ENCODE measurements at regions not wholly inside any gene's neighbourhood (a gene's known extent, or its start where the extent isn't known, plus 50 kb on each side); places are given as distances from the start of the nearest gene placed in this dataset.

- intact Hi-C loops (cut with DNase I): no loop called here
- no peak for DNase-seq (ENCODE audit: low spot score)
These were observed 545.5 kb downstream of the ZPLD1 start for GRCh38 chr3:102980355-102980696.

GRCh38 chr3:103002425-103003176 lies 567.8 kb downstream of the ZPLD1 start:
- no peak for DNase-seq (ENCODE audit: low spot score)
- intact Hi-C loops (cut with DNase I): no loop called here

- DNase-seq (ENCODE audit: low spot score): no peak
- intact Hi-C loops (cut with DNase I): no loop called here
These were observed 571.8 kb downstream of the ZPLD1 start for GRCh38 chr3:103006526-103007183.

GRCh38 chr3:103009609-103010008 lies 574.8 kb downstream of the ZPLD1 start:
- DNase-seq (ENCODE audit: low spot score): no peak
- intact Hi-C loops (cut with DNase I): no loop called here

GRCh38 chr3:103025880-103026279 lies 591.1 kb downstream of the ZPLD1 start:
- intact Hi-C loops (cut with DNase I): no loop called here
- DNase-seq (ENCODE audit: low spot score): no peak

- intact Hi-C loops (cut with DNase I): no loop called here
- no peak for DNase-seq (ENCODE audit: low spot score)
These were observed 599.0 kb downstream of the ZPLD1 start for GRCh38 chr3:103033841-103034240.

GRCh38 chr3:103047640-103048039 lies 612.8 kb downstream of the ZPLD1 start:
- intact Hi-C loops (cut with DNase I): no loop called here
- DNase-seq (ENCODE audit: low spot score): no peak

- intact Hi-C loops (cut with DNase I): no loop called here
- no peak for DNase-seq (ENCODE audit: low spot score)
These were observed 613.4 kb downstream of the ZPLD1 start for GRCh38 chr3:103048068-103048722.

- intact Hi-C loops (cut with DNase I): no loop called here
These were observed 617.5 kb downstream of the ZPLD1 start for GRCh38 chr3:103052236-103052830.

GRCh38 chr3:103055021-103055520 lies 620.3 kb downstream of the ZPLD1 start:
- intact Hi-C loops (cut with DNase I): no loop called here
- DNase-seq (ENCODE audit: low spot score): no peak

More at GRCh38 chr3:103052236-103052830, 617.5 kb downstream of the ZPLD1 start:
- DNase-seq (ENCODE audit: low spot score): no peak

- DNase-seq (ENCODE audit: low spot score): no peak
- intact Hi-C loops (cut with DNase I): no loop called here
These were observed 621.7 kb downstream of the ZPLD1 start for GRCh38 chr3:103056542-103056941.

GRCh38 chr3:103057003-103057402 lies 622.2 kb downstream of the ZPLD1 start:
- intact Hi-C loops (cut with DNase I): no loop called here
- no peak for DNase-seq (ENCODE audit: low spot score)

GRCh38 chr3:103057487-103057886 lies 622.7 kb downstream of the ZPLD1 start:
- intact Hi-C loops (cut with DNase I): no loop called here
- no peak for DNase-seq (ENCODE audit: low spot score)

GRCh38 chr3:103059432-103059831 lies 624.6 kb downstream of the ZPLD1 start:
- DNase-seq (ENCODE audit: low spot score): no peak
- intact Hi-C loops (cut with DNase I): no loop called here

- intact Hi-C loops (cut with DNase I): no loop called here
- no peak for DNase-seq (ENCODE audit: low spot score)
These were observed 625.4 kb downstream of the ZPLD1 start for GRCh38 chr3:103060242-103060641.

GRCh38 chr3:103067963-103068362 lies 633.1 kb downstream of the ZPLD1 start:
- intact Hi-C loops (cut with DNase I): no loop called here

GRCh38 chr3:103075282-103075681 lies 640.5 kb downstream of the ZPLD1 start:
- intact Hi-C loops (cut with DNase I): no loop called here
- DNase-seq (ENCODE audit: low spot score): no peak

More at GRCh38 chr3:103067963-103068362, 633.1 kb downstream of the ZPLD1 start:
- DNase-seq (ENCODE audit: low spot score): no peak

GRCh38 chr3:103077910-103078309 lies 643.1 kb downstream of the ZPLD1 start:
- intact Hi-C loops (cut with DNase I): no loop called here

GRCh38 chr3:103082501-103082900 lies 647.7 kb downstream of the ZPLD1 start:
- no peak for DNase-seq (ENCODE audit: low spot score)
- intact Hi-C loops (cut with DNase I): no loop called here

More at GRCh38 chr3:103077910-103078309, 643.1 kb downstream of the ZPLD1 start:
- DNase-seq (ENCODE audit: low spot score): no peak
